SK-MEL-5 (cell line): ENCODE measurements at regions not wholly inside any gene's neighbourhood (a gene's known extent, or its start where the extent isn't known, plus 50 kb on each side); places are given as distances from the start of the nearest gene placed in this dataset.
A peak's percentile ranks its signal among the peaks of the same experiment; 100 is the strongest.
"Not testable (repeated sequence)": the region's sequence is repeated elsewhere in the genome, so short reads cannot be mapped to it uniquely, and the experiment has no call there.

Source experiments
- DNase-seq: peaks from one replicate; pipeline ENCODE4 v3.0.0-alpha.2; 2016; ENCODE audit warnings: low read depth, low spot score
- in situ Hi-C: cut with HindIII; loops from 2 replicates; pipeline ENCODE4 v1.10.0; 2016; ENCODE audit warnings: low sequenced_read_pairs, high pct_unique_total_duplicates, low pct_unique_long_range_greater_than_20kb

- no peak for DNase-seq
- in situ Hi-C loops: no loop called here
These were observed 317.3 kb upstream of the PRR16 start for GRCh38 chr5:120146787-120147186.

- in situ Hi-C loops, DNase-seq: not testable (repeated sequence)
These were observed 316.2 kb upstream of the PRR16 start for GRCh38 chr5:120147911-120148310.

GRCh38 chr5:120150770-120151169, 313.3 kb upstream of the PRR16 start:
- in situ Hi-C loops: no loop called here
- DNase-seq: no peak

GRCh38 chr5:120151181-120151580, 312.9 kb upstream of the PRR16 start:
- no peak for DNase-seq
- in situ Hi-C loops: no loop called here

- DNase-seq: no peak
- in situ Hi-C loops: no loop called here
These were observed 312.3 kb upstream of the PRR16 start for GRCh38 chr5:120151825-120152224.

- DNase-seq: peak; percentile 51
- in situ Hi-C loops: no loop called here
These were observed 311.6 kb upstream of the PRR16 start for GRCh38 chr5:120152472-120152871.

GRCh38 chr5:120152931-120153330, 311.2 kb upstream of the PRR16 start:
- no peak for DNase-seq
- in situ Hi-C loops: no loop called here

GRCh38 chr5:120153551-120153950, 310.5 kb upstream of the PRR16 start:
- in situ Hi-C loops: no loop called here

GRCh38 chr5:120155873-120156272, 308.2 kb upstream of the PRR16 start:
- no peak for DNase-seq
- in situ Hi-C loops: no loop called here

More at GRCh38 chr5:120153551-120153950, 310.5 kb upstream of the PRR16 start:
- no peak for DNase-seq

- no peak for DNase-seq
- in situ Hi-C loops: no loop called here
These were observed 305.9 kb upstream of the PRR16 start for GRCh38 chr5:120158211-120158610.

- no peak for DNase-seq
- in situ Hi-C loops: no loop called here
These were observed 304.9 kb upstream of the PRR16 start for GRCh38 chr5:120159155-120159554.

GRCh38 chr5:120160124-120160895, 303.8 kb upstream of the PRR16 start:
- no peak for DNase-seq
- in situ Hi-C loops: no loop called here

GRCh38 chr5:120162321-120162720, 301.8 kb upstream of the PRR16 start:
- no peak for DNase-seq

GRCh38 chr5:120164037-120164436, 300.1 kb upstream of the PRR16 start:
- in situ Hi-C loops: no loop called here
- no peak for DNase-seq

More at GRCh38 chr5:120162321-120162720, 301.8 kb upstream of the PRR16 start:
- in situ Hi-C loops: no loop called here

- in situ Hi-C loops: no loop called here
- no peak for DNase-seq
These were observed 299.1 kb upstream of the PRR16 start for GRCh38 chr5:120164986-120165385.

- in situ Hi-C loops: no loop called here
- no peak for DNase-seq
These were observed 291.0 kb upstream of the PRR16 start for GRCh38 chr5:120173125-120173524.

- in situ Hi-C loops: no loop called here
- DNase-seq: no peak
These were observed 290.0 kb upstream of the PRR16 start for GRCh38 chr5:120174089-120174488.

- DNase-seq, in situ Hi-C loops: not testable (repeated sequence)
These were observed 282.9 kb upstream of the PRR16 start for GRCh38 chr5:120181238-120181637.

GRCh38 chr5:120194650-120195049, 269.4 kb upstream of the PRR16 start:
- in situ Hi-C loops, DNase-seq: not testable (repeated sequence)
